HS-5 (cell line): ENCODE measurements at regions not wholly inside any gene's neighbourhood (a gene's known extent, or its start where the extent isn't known, plus 50 kb on each side); places are given as distances from the start of the nearest gene placed in this dataset.

Experiments
- DNase-seq: peaks from one replicate; pipeline ENCODE4 v3.0.0-alpha.2; 2012; ENCODE audit warnings: low read depth

DNA sequence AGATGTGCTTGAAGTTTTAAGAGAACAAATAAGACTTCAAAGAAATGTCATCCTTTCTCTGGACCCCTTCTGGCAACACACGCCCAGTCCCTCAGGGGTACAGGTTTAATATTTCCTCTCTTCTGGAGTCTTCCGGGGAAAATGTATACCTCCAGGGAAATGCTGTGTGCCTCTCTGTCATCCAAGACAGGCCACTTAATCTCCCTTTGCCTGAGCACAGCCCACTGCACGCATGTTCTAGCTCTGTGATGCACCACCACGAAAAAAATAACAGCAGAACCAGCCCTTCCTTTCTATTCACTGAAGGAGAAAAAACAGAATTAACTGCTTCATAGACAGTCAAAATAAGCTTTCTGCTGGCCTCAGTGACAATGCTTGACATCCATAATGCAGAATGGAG lies 140.1 kb downstream of the RBFOX3 start:
- no peak for DNase-seq

DNA sequence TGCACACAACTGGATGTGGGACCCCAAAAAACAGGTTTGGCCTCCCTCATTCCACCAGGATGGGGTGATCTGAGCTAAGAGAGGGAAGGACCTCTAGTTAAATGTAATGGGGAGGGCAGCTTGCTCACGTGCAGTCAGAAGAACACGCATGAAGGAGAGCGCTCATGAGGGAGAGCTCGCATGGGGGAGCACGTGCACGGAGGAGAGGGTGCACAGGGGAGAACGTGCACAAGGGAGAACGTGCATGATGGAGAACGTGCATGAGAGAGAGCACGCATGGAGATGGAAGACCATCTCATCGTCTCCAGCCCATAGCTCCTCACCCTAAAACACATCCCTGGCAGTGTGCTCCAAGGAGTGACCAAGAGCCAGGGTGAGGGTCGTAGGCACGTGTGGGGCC lies 141.2 kb downstream of the RBFOX3 start:
- no peak for DNase-seq

DNA sequence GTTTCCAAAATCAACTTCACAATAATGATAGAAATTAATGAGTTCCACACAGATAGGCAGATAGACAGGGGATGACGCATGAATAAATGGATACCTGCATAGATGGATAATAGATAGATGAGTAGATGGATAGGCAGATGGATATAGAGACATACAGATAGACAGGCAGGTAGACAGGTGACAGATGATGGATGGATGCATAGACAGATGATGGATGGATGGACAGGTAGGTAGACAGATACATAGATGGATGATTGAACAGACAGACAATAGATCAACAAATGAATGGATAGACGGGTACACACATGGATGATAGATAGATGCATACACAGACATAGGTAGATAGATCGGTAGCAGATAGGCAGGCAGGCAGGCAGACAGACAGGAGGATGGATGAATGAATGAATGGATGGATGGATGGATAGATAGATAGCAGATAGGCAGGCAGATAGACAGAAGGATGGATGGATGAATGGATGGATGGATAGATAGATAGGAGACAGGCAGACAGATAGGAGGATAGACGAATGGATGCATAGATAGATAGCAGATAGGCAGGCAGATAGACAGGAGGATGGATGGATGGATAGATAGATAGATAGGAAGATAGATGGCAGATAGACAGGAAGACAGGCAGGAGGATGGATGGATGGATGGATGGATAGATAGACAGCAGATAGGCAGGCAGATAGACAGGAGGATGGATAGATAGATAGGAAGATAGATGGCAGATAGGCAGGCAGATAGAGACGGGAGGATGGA lies 142.5 kb downstream of the RBFOX3 start:
- DNase-seq = no peak

DNA sequence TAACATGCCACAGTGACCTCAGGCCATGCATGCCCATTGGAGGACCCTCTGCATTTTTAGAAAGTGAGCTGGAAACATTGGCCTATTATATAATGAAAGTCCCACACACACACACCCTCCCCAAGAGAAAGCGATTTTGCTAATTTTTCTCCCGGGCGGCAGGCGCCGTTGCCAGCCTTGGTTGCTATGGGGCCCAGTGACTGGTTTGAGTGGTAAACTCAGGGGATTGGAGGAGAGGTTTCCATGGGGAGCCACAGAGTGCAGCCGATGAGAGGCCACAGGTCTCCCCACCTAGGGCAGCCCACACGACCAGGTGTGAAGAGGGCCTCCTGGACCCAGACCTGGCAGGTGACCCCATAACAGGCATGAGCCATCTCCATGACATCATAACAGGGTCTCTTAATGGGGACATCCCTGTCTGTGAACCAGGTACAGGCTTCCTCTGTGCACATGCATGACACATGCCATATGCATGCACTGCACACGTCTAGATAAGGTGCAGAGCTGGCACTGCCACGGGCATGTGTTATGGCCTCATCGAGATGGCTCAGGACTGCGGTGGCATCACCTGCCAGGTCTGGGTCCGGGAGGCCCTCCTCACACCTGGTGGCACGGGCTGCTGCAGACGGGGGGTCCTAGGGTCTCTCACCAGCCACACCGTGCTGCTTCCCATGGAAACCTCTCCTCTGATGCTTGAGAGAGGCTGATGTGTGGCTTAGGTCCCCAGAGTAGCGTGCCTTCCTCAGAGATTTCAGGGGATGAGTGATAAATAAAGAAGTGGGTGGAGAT lies 144.1 kb downstream of the RBFOX3 start:
- DNase-seq = no peak

DNA sequence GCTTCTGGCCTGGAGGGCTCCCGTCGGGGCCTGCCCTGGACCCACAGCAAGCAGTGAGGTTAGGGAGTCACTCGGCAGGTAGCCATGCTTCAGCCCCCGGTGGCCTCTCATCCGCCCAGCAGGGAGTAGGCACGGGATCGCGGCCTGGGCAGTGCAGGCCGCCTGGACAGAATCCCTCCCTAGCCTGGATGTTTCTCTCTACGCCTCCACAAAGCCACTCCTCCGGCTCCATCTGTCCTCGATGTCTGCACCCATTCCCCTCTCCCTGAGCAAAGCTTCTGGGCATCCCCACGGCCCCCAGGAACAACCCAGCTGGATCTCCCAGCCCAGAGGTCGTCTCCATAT lies 145.2 kb downstream of the RBFOX3 start:
- no peak for DNase-seq

DNA sequence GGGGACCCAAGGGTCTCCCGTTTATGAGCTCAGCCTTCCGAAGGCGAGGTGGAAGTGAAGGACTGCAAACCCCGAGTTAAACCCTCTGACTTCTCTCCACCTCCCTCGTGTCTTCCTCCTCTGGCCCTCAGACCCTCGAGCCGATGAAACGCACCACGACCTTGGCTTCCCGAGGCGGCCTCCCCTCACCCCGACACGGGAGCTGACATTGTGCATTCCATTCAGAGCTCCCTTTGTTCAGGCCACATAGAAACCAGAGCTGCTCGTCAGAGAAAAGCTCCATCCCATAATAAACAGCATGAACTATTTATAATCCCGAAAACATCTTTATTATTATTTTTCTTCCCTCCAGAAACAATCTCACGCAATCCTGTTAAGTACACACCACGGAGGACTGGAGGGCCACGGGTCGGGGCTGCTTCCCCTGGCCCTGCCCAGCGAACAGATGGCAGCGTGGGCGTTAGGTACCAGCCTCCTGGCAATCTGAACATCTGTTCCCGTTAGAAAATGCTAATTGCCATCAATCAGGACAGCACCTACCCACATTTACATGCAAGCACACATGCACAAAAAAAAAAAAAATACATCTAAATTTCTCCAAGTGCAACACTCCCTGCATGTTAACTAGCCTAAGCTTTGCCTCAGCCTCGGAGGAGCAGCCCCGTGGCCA lies 145.7 kb downstream of the RBFOX3 start:
- no peak for DNase-seq

DNA sequence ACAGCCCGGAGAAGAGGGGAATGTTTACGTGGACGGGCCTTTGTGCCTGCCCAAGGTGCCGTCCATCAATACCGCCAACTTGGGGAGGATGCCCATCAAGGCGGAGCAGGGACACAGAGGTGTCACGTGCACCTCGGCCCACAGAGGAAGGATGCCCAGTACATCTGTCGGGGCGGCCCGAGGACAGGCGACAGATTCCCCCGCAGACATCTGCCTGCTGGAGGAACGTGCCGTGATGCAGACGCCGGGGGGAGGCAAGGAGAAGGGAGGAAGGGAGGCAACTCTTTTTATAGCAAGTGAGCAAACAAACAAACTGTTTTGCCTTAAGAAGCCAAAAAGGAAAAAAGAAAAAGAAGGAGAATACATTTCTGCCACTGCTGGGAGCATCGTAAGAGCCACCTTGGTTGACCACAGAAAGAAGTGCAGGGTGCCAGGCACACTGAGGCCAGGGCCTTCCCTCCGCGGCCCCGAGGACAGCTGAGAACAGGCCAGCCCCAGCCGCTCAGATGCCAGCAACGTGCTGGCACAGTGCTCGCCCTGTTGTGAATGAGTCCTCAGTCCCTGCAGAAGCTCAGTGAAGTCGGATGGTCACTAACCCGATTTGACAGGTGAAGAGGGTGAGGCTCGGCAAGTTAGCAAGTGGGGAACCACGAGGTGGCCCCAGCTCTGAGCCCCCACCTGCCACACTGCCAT lies 146.4 kb downstream of the RBFOX3 start:
- DNase-seq = no peak

DNA sequence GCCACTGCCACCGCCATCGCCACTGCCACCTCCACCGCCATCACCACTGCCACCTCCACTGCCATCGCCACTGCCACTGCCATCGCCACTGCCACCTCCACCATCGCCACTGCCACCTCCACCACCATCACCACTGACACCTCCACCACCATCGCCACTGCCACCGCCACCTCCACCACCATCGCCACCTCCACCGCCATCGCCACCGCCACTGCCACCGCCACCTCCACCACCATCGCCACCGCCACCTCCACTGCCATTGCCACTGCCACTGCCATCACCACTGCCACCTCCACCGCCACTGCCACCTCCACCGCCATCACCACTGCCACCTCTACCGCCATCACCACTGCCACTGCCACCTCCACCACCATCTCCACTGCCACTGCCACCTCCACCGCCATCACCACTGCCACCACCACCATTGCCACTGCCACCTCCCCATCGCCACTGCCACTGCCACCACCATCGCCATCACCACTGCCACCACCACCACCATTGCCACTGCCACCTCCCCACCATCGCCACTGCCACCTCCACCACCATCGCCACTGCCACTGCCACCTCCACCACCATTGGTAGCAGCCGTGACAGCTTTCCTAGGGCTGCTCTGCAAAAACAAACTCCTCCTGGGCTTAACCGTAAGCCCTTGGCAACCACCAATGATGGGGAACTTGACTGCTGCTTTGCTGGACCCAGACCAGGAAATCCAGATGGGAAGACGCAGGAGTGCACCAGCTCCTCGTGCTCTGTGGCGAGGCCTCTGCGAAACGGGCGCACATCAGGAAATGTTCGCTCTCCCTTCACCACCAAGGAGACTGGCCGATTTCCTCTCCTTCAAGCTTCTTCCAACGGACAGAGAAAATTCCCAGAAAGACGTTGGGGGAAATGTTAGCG lies 147.2 kb downstream of the RBFOX3 start:
- no peak for DNase-seq

DNA sequence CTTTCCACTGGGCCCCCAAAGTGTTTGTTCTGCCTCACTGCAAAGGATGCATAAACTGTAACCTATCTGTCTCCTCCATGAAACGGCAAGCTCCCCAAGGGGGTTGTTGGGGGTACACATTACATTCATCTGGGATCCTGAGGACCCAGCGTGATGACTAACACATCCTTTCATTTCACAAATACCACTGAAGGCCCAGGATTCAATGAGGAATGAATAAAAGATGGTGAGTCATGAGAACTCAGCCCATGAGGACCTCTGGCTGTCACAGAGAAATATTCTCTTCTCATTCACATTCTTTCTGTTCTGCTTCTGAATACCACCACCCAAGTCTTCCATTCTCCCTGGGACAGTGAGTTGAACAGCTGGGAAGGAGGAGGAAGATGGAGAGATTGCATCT lies 149.8 kb downstream of the RBFOX3 start:
- peak; percentile 61 for DNase-seq

DNA sequence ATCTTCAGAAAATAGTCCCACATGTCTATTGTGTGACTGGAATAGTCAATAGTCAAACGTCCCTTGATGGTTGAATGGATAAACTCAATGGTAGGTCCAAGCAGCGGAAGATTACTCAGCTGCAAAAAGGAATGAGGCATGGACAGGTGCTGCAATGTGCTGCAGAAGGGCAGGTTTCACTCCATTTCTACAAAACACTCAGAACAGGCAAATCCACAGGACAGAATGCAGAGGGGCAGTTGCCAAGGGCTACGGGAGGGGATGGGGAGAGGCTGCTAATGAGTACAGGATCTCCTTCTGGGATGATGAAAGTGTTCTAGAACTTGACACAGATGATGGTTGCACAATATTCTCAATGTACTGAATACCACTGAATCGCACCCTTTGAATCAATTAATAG lies 151.0 kb downstream of the RBFOX3 start:
- DNase-seq = no peak

DNA sequence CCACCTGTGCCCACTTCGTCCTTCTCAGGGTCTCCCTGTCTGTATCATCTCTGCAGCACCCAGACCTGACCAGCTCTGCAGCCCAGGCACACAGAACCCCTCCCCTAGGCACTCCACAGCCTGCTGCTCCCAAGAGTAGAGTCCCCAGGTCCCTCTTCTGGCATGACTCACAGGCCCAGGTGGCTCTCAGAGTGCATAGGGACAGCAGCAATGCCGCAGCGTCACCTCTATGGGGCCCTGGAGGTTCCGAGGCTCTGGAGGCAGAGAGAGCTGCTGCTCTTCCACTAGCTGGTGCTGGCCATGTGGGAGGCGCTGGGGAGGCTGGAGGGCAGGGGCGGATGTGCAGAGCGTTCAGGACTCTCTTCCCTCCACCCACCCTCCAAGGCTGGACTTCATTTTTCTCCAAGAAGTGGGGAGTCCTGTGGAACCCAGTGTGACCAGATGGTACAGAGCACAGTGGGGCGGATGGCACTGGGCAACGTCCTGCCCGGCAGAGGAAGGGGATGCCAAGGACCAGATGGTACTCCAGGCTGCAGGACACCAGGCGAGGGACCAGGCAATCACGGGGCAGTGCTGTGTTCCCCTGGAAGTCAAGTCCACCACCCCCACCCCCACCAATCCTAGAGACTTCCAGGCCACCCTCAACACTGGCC lies 151.7 kb downstream of the RBFOX3 start:
- DNase-seq = no peak

DNA sequence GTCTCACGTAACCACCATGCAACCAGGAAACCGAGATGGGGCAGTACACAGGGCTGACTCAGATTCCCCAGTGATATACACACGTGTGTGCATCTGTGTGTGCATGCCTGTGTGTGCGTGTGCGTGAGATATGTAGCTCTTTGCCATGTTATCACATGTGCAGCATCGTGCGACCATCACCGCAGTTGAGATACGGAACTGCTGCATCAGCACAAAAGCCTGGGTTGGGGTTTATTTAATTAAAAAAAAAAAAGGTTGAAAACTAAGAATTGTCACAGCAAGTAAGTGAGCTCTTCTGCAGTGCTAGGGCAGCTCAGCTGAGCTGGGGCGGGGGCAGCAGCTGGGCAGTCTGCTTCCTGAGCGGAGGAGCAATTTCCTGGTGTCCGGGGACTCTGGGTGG lies 152.5 kb downstream of the RBFOX3 start:
- no peak for DNase-seq

DNA sequence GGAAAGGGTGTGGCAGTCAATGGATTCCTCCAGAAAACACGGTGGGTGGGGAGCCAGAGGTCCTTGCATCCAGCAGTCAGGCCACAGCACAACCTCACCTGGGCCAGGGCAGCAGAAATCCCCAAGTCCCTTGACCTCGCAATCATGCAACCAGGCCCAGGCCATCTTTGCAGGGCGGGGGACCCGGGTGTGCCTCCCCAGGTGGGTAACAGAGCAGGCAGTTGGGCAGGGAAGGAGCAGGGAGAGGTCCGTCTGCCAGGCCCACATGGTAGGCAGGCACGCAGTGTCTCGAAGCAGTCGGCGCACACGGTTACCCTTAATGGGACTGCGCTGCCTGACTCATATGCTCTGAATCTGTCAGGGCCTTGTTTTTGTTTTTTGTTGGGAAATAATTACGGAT lies 153.0 kb downstream of the RBFOX3 start:
- DNase-seq = no peak

DNA sequence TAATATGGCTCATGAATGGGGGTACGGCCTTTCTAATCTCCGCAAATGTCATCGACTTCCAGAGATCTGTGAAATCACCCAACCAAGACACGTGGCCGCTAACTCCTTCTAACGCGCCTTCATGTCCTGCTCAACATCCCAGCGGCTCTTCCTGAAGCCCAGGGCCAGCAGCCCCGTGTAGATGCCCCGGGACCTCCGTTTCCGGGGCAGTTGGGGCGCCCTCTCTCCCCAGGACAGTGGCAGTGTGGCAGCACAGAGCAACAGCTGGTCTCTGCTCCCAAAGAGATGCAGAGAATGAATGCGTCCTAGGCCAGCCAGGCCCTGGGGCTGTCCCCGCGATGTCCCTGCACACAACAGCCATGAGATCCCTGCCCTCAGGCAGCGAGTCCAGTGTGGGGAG lies 153.5 kb downstream of the RBFOX3 start:
- no peak for DNase-seq

DNA sequence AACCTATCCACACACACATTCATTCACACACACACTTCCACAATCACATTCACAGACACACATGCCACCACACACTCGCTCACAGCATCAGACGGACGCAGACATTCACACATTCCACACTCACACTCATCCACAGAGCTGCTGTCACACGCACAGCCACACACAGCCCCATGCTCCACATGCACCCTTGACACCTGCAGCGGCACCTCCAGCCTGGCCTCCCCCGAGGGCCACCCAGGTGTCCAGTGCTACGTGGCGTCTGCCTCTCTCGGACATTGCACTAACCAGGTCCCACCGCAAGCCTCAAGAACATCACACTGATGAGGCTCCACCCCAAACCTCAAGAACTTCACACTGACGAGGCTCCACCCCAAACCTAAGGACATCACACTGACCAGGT lies 155.2 kb downstream of the RBFOX3 start:
- DNase-seq = no peak

DNA sequence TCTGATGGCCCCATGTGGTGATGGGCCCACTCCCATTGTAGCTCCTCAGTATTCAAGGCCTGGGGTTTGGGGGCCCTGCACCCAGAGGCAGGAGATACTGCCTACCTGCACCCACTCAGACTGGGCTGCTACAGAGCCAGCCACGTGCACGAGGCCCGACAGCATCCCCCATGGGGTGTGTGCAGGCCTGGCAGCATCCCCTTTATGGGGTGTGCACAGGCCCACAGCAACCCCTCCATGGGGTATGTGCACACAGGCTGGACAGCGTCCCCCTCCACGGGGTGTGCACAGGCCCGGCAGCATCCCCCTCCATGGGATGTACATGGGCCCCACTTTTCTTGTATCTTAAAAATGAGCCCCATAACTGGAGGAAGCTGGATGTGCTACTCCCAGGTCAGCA lies 156.0 kb downstream of the RBFOX3 start:
- no peak for DNase-seq

DNA sequence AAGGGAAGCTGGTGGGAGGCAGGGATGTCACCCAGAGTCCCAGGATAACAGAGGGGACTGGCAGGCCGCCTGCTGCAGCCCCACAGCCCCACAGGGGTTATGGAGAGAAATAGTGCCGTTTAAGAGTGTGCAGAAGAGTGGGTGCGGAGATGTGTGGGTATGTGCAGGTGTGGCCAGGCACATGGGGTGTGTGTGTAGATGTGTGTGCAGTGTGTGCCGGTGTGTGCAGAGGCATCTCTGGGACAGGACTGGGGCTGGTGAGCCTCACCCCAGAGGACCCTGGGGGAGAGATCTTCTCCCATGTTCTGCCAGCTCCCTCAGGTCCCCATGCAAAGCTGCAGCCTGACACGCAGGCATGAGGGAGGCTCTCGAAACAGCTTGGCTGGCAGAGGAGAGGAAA lies 157.4 kb downstream of the RBFOX3 start:
- DNase-seq = no peak

DNA sequence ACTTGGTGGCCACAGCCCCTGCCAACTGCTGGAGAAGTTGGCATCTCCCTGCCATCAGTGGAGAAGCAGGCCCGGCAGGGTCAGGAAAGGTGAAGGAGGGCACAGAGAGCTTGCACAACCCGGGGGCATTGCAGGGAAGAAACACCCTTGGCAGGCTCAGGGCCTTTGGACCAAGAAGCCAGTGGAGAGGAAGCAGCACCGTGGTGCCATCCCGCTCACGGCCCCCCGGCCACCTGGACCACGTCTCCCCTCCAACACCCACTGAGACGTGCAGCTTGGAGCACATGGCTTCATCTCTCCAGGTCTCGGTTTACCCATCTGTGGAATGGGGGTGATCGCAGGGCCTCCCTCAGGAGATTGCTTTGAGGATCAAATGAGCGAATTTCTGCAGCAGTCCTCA lies 158.1 kb downstream of the RBFOX3 start:
- no peak for DNase-seq

DNA sequence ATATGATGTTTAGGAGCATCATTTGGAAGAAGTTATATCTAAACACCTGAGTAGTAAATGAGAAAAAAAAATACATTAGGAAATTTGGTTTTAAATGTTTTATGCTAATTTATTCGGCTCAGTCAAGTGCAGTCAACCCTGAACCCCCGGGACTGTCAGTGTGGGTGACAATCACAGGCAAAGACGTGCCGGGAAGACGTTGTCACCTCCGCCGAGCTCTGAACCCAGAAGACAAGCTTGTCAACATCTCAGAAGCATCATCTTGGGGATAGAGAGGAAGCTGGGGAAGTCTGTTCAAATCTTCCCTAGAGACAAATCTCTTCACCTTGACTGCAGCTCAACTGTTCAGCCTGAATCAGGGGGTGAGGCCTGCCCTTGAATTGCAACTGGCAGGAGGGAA lies 159.7 kb downstream of the RBFOX3 start:
- no peak for DNase-seq

DNA sequence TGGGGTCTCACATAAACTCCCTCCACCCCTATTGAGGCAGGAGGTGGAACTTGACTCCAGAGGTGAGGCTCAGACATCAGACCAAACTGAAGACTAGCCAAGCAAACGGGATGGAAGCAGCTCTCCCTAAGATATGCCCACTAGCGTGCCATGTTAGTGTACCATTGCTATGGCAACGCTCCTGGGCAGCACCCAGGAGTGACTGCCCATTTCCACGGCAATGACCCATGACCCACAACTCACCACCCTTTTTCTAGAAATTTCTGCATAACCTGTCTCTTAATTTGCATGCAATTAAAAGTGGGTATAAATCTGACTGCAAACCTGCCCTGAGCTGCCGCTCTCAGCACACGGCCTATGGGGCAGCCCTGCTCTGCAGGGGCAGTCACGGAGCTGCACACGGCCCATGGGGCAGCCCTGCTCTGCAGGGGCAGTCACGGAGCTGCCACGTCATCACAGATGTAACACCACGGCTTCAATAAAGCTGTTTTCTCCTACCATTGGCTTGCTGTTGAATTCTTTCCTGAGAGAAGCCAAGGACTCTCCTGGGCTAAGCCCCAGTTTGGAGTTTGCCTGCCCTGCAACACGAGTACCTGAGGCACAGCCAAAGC lies 164.3 kb downstream of the RBFOX3 start:
- no peak for DNase-seq

DNA sequence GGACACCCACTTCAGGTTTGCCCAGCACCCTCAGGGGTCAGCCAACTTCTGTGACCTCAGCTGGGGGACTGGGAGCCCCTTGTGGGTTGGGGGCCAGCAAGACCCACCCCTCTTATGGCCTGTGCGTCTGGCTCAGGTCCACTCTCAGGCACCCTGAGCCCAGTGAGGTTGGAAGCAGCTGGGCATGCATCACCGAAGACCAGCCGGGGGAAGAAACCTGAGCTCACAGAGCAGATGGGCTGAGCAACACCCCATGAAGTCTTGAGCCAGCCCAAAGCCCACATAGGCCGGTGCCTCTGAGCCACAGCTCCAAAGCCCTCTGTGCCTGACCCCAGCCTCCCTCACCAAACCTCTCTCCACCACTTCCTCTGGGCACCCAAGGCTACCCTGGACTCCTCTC lies 166.7 kb downstream of the RBFOX3 start:
- no peak for DNase-seq
